Neuronal stem cell (in vitro differentiated cells): ENCODE measurements at regions not wholly inside any gene's neighbourhood (a gene's known extent, or its start where the extent isn't known, plus 50 kb on each side); places are given as distances from the start of the nearest gene placed in this dataset.

Source experiments
- DNase-seq: peaks from one replicate; pipeline ENCODE4 v3.0.0-alpha.2; 2013; ENCODE audit warnings: low spot score
- H2AFZ ChIP-seq: one replicate; pipeline ENCODE4 v1.6.1; 2013; ENCODE audit warnings: mild to moderate bottlenecking, low read length, inconsistent platforms
- H2AK5ac ChIP-seq: 2 replicates; pipeline ENCODE4 v1.6.1; 2013; ENCODE audit warnings: low read depth, mild to moderate bottlenecking, inconsistent platforms, low read length, moderate library complexity, mixed read lengths
- H2BK120ac ChIP-seq: 2 replicates; pipeline ENCODE4 v1.6.1; 2013; ENCODE audit warnings: low read depth, mild to moderate bottlenecking, inconsistent platforms, low read length, moderate library complexity, mixed read lengths
- H2BK12ac ChIP-seq: one replicate; pipeline ENCODE4 v1.6.1; 2013; ENCODE audit warnings: low read length, inconsistent platforms
- H2BK15ac ChIP-seq: 2 replicates; pipeline ENCODE4 v1.6.1; 2013; ENCODE audit warnings: mild to moderate bottlenecking, low read length, inconsistent platforms, mixed read lengths
- H2BK5ac ChIP-seq: one replicate; pipeline ENCODE4 v1.6.1; 2013; ENCODE audit warnings: inconsistent platforms, mild to moderate bottlenecking, low read length, moderate library complexity
- H3K14ac ChIP-seq: one replicate; pipeline ENCODE4 v1.6.1; 2013; ENCODE audit warnings: low read length, inconsistent platforms
- H3K18ac ChIP-seq: 2 replicates; pipeline ENCODE4 v1.6.1; 2013; ENCODE audit warnings: low read length, inconsistent platforms
- H3K23ac ChIP-seq: 2 replicates; pipeline ENCODE4 v1.6.1; 2013; ENCODE audit warnings: low read depth, mild to moderate bottlenecking, mixed read lengths, low read length, inconsistent platforms; ENCODE audit not compliant: poor library complexity
- H3K27ac ChIP-seq: replicated peaks from 3 replicates; pipeline ENCODE4 v1.5.1; 2013; ENCODE audit warnings: low read length, inconsistent platforms
- H3K27me3 ChIP-seq, 3 experiments: 2 replicates each; pipeline ENCODE4 v1.6.1; 2013; ENCODE audit warnings: low read length in 3 of 3, mild to moderate bottlenecking in 2 of 3, inconsistent platforms in 1 of 3, low read depth in 1 of 3, mixed read lengths in 1 of 3, moderate library complexity in 1 of 3; ENCODE audit not compliant: control insufficient read depth in 3 of 3, insufficient read depth in 3 of 3
- H3K36me3 ChIP-seq, 2 donors: replicated peaks in 1 of 2; 2 replicates each; pipeline ENCODE4 v1.6.1; 2013; ENCODE audit warnings: low read length in 2 of 2; ENCODE audit not compliant: control insufficient read depth in 2 of 2, insufficient read depth in 2 of 2
- H3K4ac ChIP-seq: 2 replicates; pipeline ENCODE4 v1.6.1; 2013; ENCODE audit warnings: inconsistent platforms, mild to moderate bottlenecking, low read length, moderate library complexity
- H3K4me1 ChIP-seq, 2 donors: 1 replicate in 1 of 2; 2 replicates in 1 of 2; pipeline ENCODE4 v1.6.1; 2013; ENCODE audit warnings: low read length in 2 of 2, low read depth in 1 of 2; ENCODE audit not compliant: control insufficient read depth in 2 of 2, insufficient read depth in 1 of 2
- H3K4me2 ChIP-seq: one replicate; pipeline ENCODE4 v1.6.1; 2013; ENCODE audit warnings: mild to moderate bottlenecking, low read length, inconsistent platforms; ENCODE audit not compliant: insufficient read depth, poor library complexity, severe bottlenecking
- H3K4me3 ChIP-seq, 2 donors: 2 replicates each; pipeline ENCODE4 v1.5.1; 2013; ENCODE audit warnings: low read length in 2 of 2, mild to moderate bottlenecking in 2 of 2, inconsistent platforms in 1 of 2, moderate library complexity in 1 of 2
- H3K79me1 ChIP-seq: one replicate; pipeline ENCODE4 v1.6.1; 2013; ENCODE audit warnings: low read depth, mild to moderate bottlenecking, inconsistent platforms, low read length, moderate library complexity
- H3K9ac ChIP-seq: one replicate; pipeline ENCODE4 v1.6.1; 2013; ENCODE audit warnings: mild to moderate bottlenecking, low read depth, low read length, inconsistent platforms; ENCODE audit not compliant: poor library complexity
- H3K9me3 ChIP-seq, 2 donors: replicated peaks in 1 of 2; 2 replicates each; pipeline versions ENCODE3 to v1.6.1; 2013; ENCODE audit warnings: low read length in 2 of 2, mild to moderate bottlenecking in 2 of 2, inconsistent platforms in 1 of 2, low read depth in 1 of 2, mixed read lengths in 1 of 2, moderate library complexity in 1 of 2; ENCODE audit not compliant: control insufficient read depth in 2 of 2, insufficient read depth in 1 of 2
- H4K8ac ChIP-seq: one replicate; pipeline ENCODE4 v1.6.1; 2013; ENCODE audit warnings: low read depth, mild to moderate bottlenecking, inconsistent platforms, low read length, moderate library complexity
- H4K91ac ChIP-seq: one replicate; pipeline ENCODE4 v1.6.1; 2013; ENCODE audit warnings: low read length, low read depth, mild to moderate bottlenecking, inconsistent platforms; ENCODE audit not compliant: poor library complexity
- WGBS, 2 donors: extraction: QIAGEN DNeasy Blood & Tissue Kit; methylation state at CpG; one replicate each; pipeline ENCODE4 v1.1.7; 2013; ENCODE audit warnings: missing lambda C conversion rate in 2 of 2, mixed read lengths in 1 of 2; ENCODE audit not compliant: insufficient read length in 2 of 2, insufficient replicate concordance in 1 of 2; ENCODE audit errors: extremely low coverage in 2 of 2; 5-methylcytosine and 5-hydroxymethylcytosine counted together

DNA sequence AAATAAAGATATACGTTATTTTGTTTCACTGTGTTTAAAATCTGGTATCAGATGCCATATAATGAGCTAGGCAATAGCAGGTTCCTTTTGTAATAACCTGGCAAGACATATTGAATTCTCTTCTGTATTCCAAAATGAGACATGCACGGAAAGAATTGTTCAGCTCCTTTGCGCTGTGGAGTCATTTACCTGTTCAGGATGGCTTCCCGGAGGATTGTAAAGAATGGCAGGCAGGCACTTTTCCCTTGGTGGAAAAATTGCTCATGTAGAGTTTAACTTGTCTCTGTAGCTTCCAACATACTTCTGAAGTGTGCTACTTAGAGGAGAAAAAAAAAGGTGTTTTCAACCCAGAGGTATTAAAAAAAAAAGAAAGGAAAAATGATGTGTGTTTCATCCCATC lies 805.2 kb downstream of the GALC start:
- Histone ChIP-seq H3K4me3 (no peak overlapping the region), H3K14ac (no peak overlapping the region), H2AFZ (no peak overlapping the region), H3K4me1 (peaks cover 0 to 3% of the 10 kb centered on the region in 2 donors), H2AK5ac (no peak overlapping the region), H3K23ac (no peak overlapping the region), H3K18ac (no peak overlapping the region), H3K4me2 (no peak overlapping the region), H4K91ac (no peak overlapping the region), H3K27me3 (no peaks in the 10 kb centered on the region), H3K9me3 (no peaks in the 10 kb centered on the region), H2BK5ac (no peak overlapping the region), H3K4ac (no peak overlapping the region), H3K9ac (no peak overlapping the region), H2BK12ac (no peak overlapping the region), H2BK15ac (no peak overlapping the region), H3K36me3 (no peaks in the 10 kb centered on the region), H2BK120ac (no peak overlapping the region), H3K27ac (no peak overlapping the region), H4K8ac (no peak overlapping the region), H3K79me1 (no peaks in the 10 kb centered on the region)
- DNase-seq, result no peak
- no CpG with 5 or more reads among the region's 4 CpGs for WGBS, 2 donors

DNA sequence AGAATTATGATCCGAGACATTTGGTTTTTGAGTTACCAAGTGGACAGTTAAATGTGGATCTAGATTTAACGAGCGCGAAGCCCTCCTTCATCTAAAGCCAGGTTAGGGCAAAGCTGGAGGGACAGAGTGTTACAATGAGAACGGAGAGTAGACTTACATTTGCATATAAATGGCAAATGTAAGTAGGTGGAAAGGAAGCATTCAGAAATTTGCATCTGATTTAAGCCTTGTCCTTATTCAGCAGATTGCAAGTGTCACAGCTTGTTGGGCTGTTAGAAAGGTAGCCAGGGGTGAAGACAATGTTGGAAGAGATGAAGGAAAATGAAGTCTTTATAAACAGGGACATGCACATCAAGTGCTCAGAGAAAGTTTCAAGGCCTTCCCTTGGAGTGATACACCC lies 806.2 kb downstream of the GALC start:
- Histone ChIP-seq H2BK120ac (no peak overlapping the region), H3K4me2 (no peak overlapping the region), H4K91ac (no peak overlapping the region), H3K27ac (no peak overlapping the region), H3K9me3 (no peaks in the 10 kb centered on the region), H2BK5ac (no peak overlapping the region), H3K23ac (no peak overlapping the region), H3K27me3 (no peaks in the 10 kb centered on the region), H3K4me1 (peaks cover 0 to 3% of the 10 kb centered on the region in 2 donors), H4K8ac (no peak overlapping the region), H3K9ac (no peak overlapping the region), H2AFZ (no peak overlapping the region), H3K18ac (no peak overlapping the region), H2BK15ac (no peak overlapping the region), H3K79me1 (no peaks in the 10 kb centered on the region), H2AK5ac (no peak overlapping the region), H3K14ac (no peak overlapping the region), H2BK12ac (no peak overlapping the region), H3K4ac (no peak overlapping the region), H3K4me3 (no peak overlapping the region), H3K36me3 (no peaks in the 10 kb centered on the region)
- DNase-seq, result no peak
- no CpG with 5 or more reads among the region's 5 CpGs for WGBS, 2 donors

DNA sequence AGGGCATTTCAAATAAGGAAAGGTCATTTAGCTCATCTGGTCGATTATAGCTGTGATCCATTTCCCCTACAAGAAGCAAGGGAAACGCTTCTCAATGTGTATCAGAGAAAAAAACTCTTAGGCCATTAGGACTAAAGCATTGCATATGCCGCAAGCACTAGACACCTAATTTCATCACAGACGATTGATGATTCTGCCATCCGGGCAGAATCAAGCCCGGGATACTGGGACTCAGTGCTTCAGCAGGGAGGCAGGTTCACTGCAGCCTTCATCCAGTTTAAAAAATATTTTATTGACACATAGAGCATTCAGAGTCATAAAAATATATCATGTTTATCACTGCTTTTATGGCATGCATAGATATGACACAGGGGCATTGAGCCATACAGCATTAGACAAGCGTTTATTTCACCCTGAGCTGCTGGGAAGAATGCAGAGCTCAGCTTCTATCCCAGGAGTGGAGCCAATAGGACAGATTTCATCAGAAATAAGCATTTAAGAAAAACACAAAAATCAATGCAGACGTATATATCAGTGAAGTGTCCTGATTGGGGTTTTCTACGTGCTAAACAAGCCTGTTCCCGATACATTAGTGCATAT lies 806.9 kb downstream of the GALC start:
- Histone ChIP-seq H2AK5ac (no peak overlapping the region), H3K9ac (no peak overlapping the region), H3K9me3 (no peaks in the 10 kb centered on the region), H3K27me3 (no peaks in the 10 kb centered on the region), H3K23ac (no peak overlapping the region), H3K36me3 (no peaks in the 10 kb centered on the region), H3K4me2 (no peak overlapping the region), H2BK15ac (no peak overlapping the region), H3K79me1 (no peaks in the 10 kb centered on the region), H2AFZ (no peak overlapping the region), H3K4me1 (peaks cover 0 to 3% of the 10 kb centered on the region in 2 donors), H2BK120ac (no peak overlapping the region), H3K4ac (no peak overlapping the region), H2BK12ac (no peak overlapping the region), H2BK5ac (no peak overlapping the region), H3K18ac (no peak overlapping the region), H3K4me3 (no peak overlapping the region), H4K8ac (no peak overlapping the region), H4K91ac (no peak overlapping the region), H3K27ac (no peak overlapping the region), H3K14ac (no peak overlapping the region)
- WGBS, 2 donors, result no CpG with 5 or more reads among the region's 10 CpGs
- DNase-seq, result no peak

DNA sequence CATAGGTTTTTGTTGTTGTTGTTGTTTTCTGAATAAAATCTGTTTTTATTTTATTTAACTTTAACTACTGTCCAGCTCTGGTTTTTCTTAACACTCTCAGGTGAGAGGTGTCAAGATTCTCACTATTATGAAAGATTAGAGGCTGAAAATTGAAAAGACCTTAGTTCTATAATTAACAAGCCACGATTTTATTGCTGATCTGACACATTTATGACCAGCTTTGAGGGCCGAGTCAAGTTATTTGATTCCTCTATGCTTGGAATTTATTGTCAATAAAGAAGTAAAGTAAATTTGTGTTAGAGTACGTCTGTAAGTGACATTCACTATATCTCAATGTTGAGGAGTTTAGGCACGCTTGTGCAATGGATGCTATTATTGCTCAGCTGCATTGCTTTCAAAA lies 808.8 kb downstream of the GALC start:
- H3K4me2 ChIP-seq, result no peak overlapping the region
- no peaks in the 10 kb centered on the region for H3K36me3 ChIP-seq
- no peak overlapping the region for H2BK15ac ChIP-seq
- H3K27ac ChIP-seq, result no peak overlapping the region
- no peak overlapping the region for H3K4ac ChIP-seq
- H4K8ac ChIP-seq, result no peak overlapping the region
- no peak overlapping the region for H2BK120ac ChIP-seq
- H3K9me3 ChIP-seq, result no peaks in the 10 kb centered on the region
- no peak overlapping the region for H2AFZ ChIP-seq
- no peak overlapping the region for H3K4me3 ChIP-seq
- H3K14ac ChIP-seq, result no peak overlapping the region
- H3K9ac ChIP-seq, result no peak overlapping the region
- no peak overlapping the region for H4K91ac ChIP-seq
- H3K27me3 ChIP-seq, result no peaks in the 10 kb centered on the region
- no peak overlapping the region for H2AK5ac ChIP-seq
- H3K23ac ChIP-seq, result no peak overlapping the region
- H2BK12ac ChIP-seq, result no peak overlapping the region
- H3K4me1 ChIP-seq, result peaks cover 0 to 3% of the 10 kb centered on the region in 2 donors
- H2BK5ac ChIP-seq, result no peak overlapping the region
- no peak overlapping the region for H3K18ac ChIP-seq
- H3K79me1 ChIP-seq, result no peaks in the 10 kb centered on the region
- DNase-seq, result no peak
- WGBS, 2 donors, result no CpG with 5 or more reads among the region's 4 CpGs
